DND-41 (cell line): ENCODE measurements at regions not wholly inside any gene's neighbourhood (a gene's known extent, or its start where the extent isn't known, plus 50 kb on each side); places are given as distances from the start of the nearest gene placed in this dataset.
"Not testable (repeated sequence)": the region's sequence is repeated elsewhere in the genome, so short reads cannot be mapped to it uniquely, and the experiment has no call there.

Source experiments
- ATAC-seq: fragments of 200-7000 bp; cut with Tn5 transposase; 3 replicates; pipeline ENCODE4 v1.9.1; 2021; ENCODE audit warnings: low read depth; ENCODE audit not compliant: insufficient read depth
- DNase-seq: peaks from one replicate; pipeline ENCODE4 v3.0.0-alpha.2; 2020
- H2AFZ ChIP-seq: 2 replicates; pipeline ENCODE4 v1.6.0; 2012; ENCODE audit warnings: low read depth, low read length
- H3K27ac ChIP-seq: 2 replicates; pipeline ENCODE4 v1.5.1; 2012; ENCODE audit warnings: low read length, inconsistent platforms
- H3K27me3 ChIP-seq: fragments of 200-600 bp; sonication (generic); 2 replicates; pipeline ENCODE4 v1.6.0; 2012; ENCODE audit warnings: low read length, mild to moderate bottlenecking, inconsistent platforms; ENCODE audit not compliant: insufficient read depth, poor library complexity
- H3K36me3 ChIP-seq: 2 replicates; pipeline ENCODE4 v1.5.1; 2012; ENCODE audit warnings: low read length, inconsistent platforms; ENCODE audit not compliant: insufficient read depth
- H3K4me1 ChIP-seq: 2 replicates; pipeline ENCODE4 v1.5.1; 2012; ENCODE audit warnings: mild to moderate bottlenecking, low read length; ENCODE audit not compliant: insufficient read depth
- H3K4me2 ChIP-seq: 2 replicates; pipeline ENCODE4 v1.6.0; 2012; ENCODE audit warnings: mild to moderate bottlenecking, moderate library complexity, low read length, inconsistent platforms; ENCODE audit not compliant: insufficient read depth
- H3K4me3 ChIP-seq, 2 experiments: fragments of 200-600 bp in 1 of 2; shearing (Covaris generic) in 1 of 2; 2 replicates each; pipeline ENCODE4 v1.5.1; 2012 to 2016; ENCODE audit warnings: inconsistent platforms in 2 of 2, low read length in 2 of 2, mild to moderate bottlenecking in 2 of 2, low read depth in 1 of 2, moderate library complexity in 1 of 2
- H3K79me2 ChIP-seq: 2 replicates; pipeline ENCODE4 v1.6.0; 2012; ENCODE audit warnings: low read length, inconsistent platforms; ENCODE audit not compliant: insufficient read depth
- H3K9ac ChIP-seq: 2 replicates; pipeline ENCODE4 v1.6.0; 2012; ENCODE audit warnings: low read depth, mild to moderate bottlenecking, inconsistent platforms, low read length, moderate library complexity
- H3K9me3 ChIP-seq: 2 replicates; pipeline ENCODE4 v1.5.1; 2012; ENCODE audit warnings: low read length, moderate library complexity, mild to moderate bottlenecking, inconsistent platforms; ENCODE audit not compliant: insufficient read depth, severe bottlenecking
- H4K20me1 ChIP-seq: 2 replicates; pipeline ENCODE4 v1.6.0; 2012; ENCODE audit warnings: low read length; ENCODE audit not compliant: insufficient read depth
- CTCF ChIP-seq: IDR thresholded peaks from 2 replicates; pipeline ENCODE4 v1.5.1; 2012; ENCODE audit warnings: borderline replicate concordance, low read length, moderate library complexity, mild to moderate bottlenecking; ENCODE audit not compliant: poor library complexity, severe bottlenecking; ENCODE audit errors: extremely low read depth
- EZH2 ChIP-seq: IDR thresholded peaks from 3 replicates; pipeline ENCODE4 v1.6.1; 2012; ENCODE audit warnings: borderline replicate concordance, low read depth, mild to moderate bottlenecking, moderate library complexity, low read length, inconsistent platforms; ENCODE audit not compliant: severe bottlenecking

GRCh38 chr4:134708026-134708425, 506.4 kb upstream of the PABPC4L start:
- no peak overlapping the region for H3K27ac ChIP-seq
- H2AFZ ChIP-seq: no peak overlapping the region
- TF ChIP-seq CTCF (no peak), EZH2 (no peak)
- no peaks in the 10 kb centered on the region for H3K36me3 ChIP-seq
- no peak overlapping the region for H3K9ac ChIP-seq
- H3K9me3 ChIP-seq: no peaks in the 10 kb centered on the region
- H3K79me2 ChIP-seq: no peaks in the 10 kb centered on the region
- ATAC-seq (no peak), DNase-seq (no peak)
- no peak overlapping the region for H3K4me3 ChIP-seq
- H3K27me3 ChIP-seq: no peaks in the 10 kb centered on the region
- no peaks in the 10 kb centered on the region for H3K4me1 ChIP-seq
- H4K20me1 ChIP-seq: no peaks in the 10 kb centered on the region
- no peak overlapping the region for H3K4me2 ChIP-seq

GRCh38 chr4:134702374-134702773, 500.8 kb upstream of the PABPC4L start:
- TF ChIP-seq CTCF (no peak), EZH2 (no peak)
- no peaks in the 10 kb centered on the region for H3K79me2 ChIP-seq
- H4K20me1 ChIP-seq: no peaks in the 10 kb centered on the region
- H2AFZ ChIP-seq: peak overlapping the region; percentile 25; the same call in 1 of the 2 replicates
- no peak overlapping the region for H3K27ac ChIP-seq
- ATAC-seq (no peak), DNase-seq (no peak)
- H3K36me3 ChIP-seq: no peaks in the 10 kb centered on the region
- H3K27me3 ChIP-seq: no peaks in the 10 kb centered on the region
- H3K9ac ChIP-seq: no peak overlapping the region
- H3K9me3 ChIP-seq: peaks cover 3% of the 10 kb centered on the region
- no peak overlapping the region for H3K4me2 ChIP-seq
- H3K4me3 ChIP-seq: no peak overlapping the region
- no peaks in the 10 kb centered on the region for H3K4me1 ChIP-seq

DNA sequence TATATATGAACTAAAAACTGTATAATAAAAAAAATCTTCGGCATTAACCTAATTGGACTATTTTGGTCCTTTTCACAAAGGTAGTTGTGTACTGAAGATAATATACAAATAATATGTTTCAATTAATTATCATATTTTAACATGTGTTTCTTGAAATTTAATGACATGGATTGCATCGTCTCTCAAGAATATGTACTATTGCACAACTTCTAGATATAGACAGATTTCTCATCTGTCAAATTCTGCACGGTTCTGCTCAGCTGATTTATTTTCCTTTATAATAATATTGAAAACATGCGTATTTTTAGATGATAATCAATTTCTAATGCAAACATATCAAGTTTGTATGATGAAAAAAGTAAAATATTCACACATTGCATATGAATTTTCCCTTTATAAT, 498.7 kb upstream of the PABPC4L start:
- no peak for ATAC-seq
- no peak overlapping the region for H3K27ac ChIP-seq
- no peaks in the 10 kb centered on the region for H4K20me1 ChIP-seq
- no peak overlapping the region for H3K4me3 ChIP-seq
- no peaks in the 10 kb centered on the region for H3K36me3 ChIP-seq
- H3K4me2 ChIP-seq: no peak overlapping the region
- H3K9ac ChIP-seq: no peak overlapping the region
- no peaks in the 10 kb centered on the region for H3K27me3 ChIP-seq
- H3K79me2 ChIP-seq: no peaks in the 10 kb centered on the region
- DNase-seq: no peak
- no peak overlapping the region for H2AFZ ChIP-seq
- TF ChIP-seq EZH2 (no peak), CTCF (no peak)
- H3K4me1 ChIP-seq: no peaks in the 10 kb centered on the region
- H3K9me3 ChIP-seq: peaks cover 3% of the 10 kb centered on the region

DNA sequence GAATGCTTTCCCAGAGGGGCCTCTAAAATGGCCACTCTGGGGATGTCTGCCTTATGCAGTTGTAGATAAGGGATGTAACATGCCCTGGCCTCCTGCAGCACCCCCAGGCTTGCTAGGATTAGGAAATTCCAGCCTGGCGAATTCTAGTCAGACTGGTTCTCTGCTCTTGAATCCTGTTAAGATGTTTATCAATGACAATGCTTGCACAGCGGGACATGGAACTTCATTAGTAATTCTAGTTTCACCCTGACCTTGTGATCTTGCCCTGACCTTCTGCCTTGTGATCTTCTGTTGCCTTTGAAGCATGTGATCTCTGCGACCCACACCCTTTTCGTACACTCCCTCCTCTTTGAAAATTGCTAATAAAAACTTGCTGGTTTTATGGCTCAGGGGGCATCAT, 497.2 kb upstream of the PABPC4L start:
- not testable (repeated sequence) for H2AFZ ChIP-seq, H3K27ac ChIP-seq, H3K27me3 ChIP-seq, H3K4me1 ChIP-seq, DNase-seq, H3K36me3 ChIP-seq, H3K9me3 ChIP-seq, H4K20me1 ChIP-seq, H3K79me2 ChIP-seq, H3K4me2 ChIP-seq, ATAC-seq, H3K9ac ChIP-seq, H3K4me3 ChIP-seq
